Ovary (tissue), 3 donors: ENCODE measurements at regions not wholly inside any gene's neighbourhood (a gene's known extent, or its start where the extent isn't known, plus 50 kb on each side); places are given as distances from the start of the nearest gene placed in this dataset.

Experiments
- EP300 ChIP-seq: sonication (generic); formaldehyde crosslinking; IDR thresholded peaks from one replicate; pipeline ENCODE4 v1.6.1; 2017; ENCODE audit warnings: antibody characterized with exemption
- POLR2A ChIP-seq: fragments of 450-650 bp; IDR thresholded peaks from one replicate; pipeline ENCODE4 v1.6.1; 2017; ENCODE audit warnings: antibody characterized with exemption, mild to moderate bottlenecking, moderate library complexity
- TF ChIP-seq, protein P1 (sequence below), 3 donors: fragments of 450-650 bp in 2 of 3; fragments of 200-600 bp in 1 of 3; IDR thresholded peaks; one replicate each; pipeline versions ENCODE4 v1.5.1 to v1.8.0; 2016 to 2022; ENCODE audit warnings: antibody characterized with exemption in 3 of 3, mild to moderate bottlenecking in 1 of 3
- donor health status: DM: no; HTN: no; CAD: no.

DNA sequence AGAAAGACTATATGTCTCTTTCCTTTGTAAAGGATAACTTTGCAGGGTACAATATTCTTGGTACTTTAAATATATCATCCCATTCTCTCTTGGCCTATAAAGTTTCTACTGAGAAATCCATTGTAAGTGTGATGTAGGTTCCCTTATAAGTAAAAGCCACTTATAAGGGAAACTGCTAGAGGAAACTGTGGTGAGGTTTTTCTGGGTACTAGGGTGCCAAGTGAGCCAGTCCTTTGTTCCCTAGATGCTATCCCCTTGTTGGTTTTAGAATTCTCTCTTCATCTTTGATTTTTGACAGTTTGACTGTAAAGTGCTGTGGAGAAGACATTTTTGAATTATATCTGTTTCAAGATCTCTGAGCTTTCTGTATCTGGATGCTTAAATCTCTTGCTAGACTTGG is 108.9 kb upstream of the NEK7 start:
- TF ChIP-seq, protein P1, sequence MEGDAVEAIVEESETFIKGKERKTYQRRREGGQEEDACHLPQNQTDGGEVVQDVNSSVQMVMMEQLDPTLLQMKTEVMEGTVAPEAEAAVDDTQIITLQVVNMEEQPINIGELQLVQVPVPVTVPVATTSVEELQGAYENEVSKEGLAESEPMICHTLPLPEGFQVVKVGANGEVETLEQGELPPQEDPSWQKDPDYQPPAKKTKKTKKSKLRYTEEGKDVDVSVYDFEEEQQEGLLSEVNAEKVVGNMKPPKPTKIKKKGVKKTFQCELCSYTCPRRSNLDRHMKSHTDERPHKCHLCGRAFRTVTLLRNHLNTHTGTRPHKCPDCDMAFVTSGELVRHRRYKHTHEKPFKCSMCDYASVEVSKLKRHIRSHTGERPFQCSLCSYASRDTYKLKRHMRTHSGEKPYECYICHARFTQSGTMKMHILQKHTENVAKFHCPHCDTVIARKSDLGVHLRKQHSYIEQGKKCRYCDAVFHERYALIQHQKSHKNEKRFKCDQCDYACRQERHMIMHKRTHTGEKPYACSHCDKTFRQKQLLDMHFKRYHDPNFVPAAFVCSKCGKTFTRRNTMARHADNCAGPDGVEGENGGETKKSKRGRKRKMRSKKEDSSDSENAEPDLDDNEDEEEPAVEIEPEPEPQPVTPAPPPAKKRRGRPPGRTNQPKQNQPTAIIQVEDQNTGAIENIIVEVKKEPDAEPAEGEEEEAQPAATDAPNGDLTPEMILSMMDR (IDR thresholded peaks at IDR 0.05) = no peak
- no peak for TF ChIP-seq POLR2A
- TF ChIP-seq EP300 = no peak
